Glutamatergic neuron (in vitro differentiated cells): ENCODE measurements at regions not wholly inside any gene's neighbourhood (a gene's known extent, or its start where the extent isn't known, plus 50 kb on each side); places are given as distances from the start of the nearest gene placed in this dataset.

Experiments
- DNase-seq: peaks from one replicate; pipeline ENCODE4 v3.0.0; 2022
- H3K27ac Mint-ChIP-seq: one replicate; pipeline ENCODE4 v1.8.0; 2020; ENCODE audit warnings: mild to moderate bottlenecking, mixed read lengths, inconsistent platforms; ENCODE audit not compliant: unreplicated experiment
- H3K27me3 Mint-ChIP-seq: one replicate; pipeline ENCODE4 v1.8.0; 2020; ENCODE audit warnings: mild to moderate bottlenecking, moderate library complexity, mixed read lengths, inconsistent platforms; ENCODE audit not compliant: unreplicated experiment
- H3K36me3 Mint-ChIP-seq: one replicate; pipeline ENCODE4 v1.8.0; 2020; ENCODE audit warnings: mild to moderate bottlenecking, mixed read lengths, inconsistent platforms; ENCODE audit not compliant: unreplicated experiment
- H3K4me1 Mint-ChIP-seq: one replicate; pipeline ENCODE4 v1.8.0; 2020; ENCODE audit warnings: mild to moderate bottlenecking, low read depth, mixed read lengths, inconsistent platforms; ENCODE audit not compliant: unreplicated experiment
- H3K4me3 Mint-ChIP-seq: one replicate; pipeline ENCODE4 v1.8.0; 2020; ENCODE audit warnings: mild to moderate bottlenecking, mixed read lengths, inconsistent platforms; ENCODE audit not compliant: unreplicated experiment
- H3K9me3 Mint-ChIP-seq: one replicate; pipeline ENCODE4 v1.8.0; 2020; ENCODE audit warnings: mild to moderate bottlenecking, moderate library complexity, mixed read lengths, inconsistent platforms; ENCODE audit not compliant: unreplicated experiment
- TF ChIP-seq, protein P1 (sequence below): fragments of 200-600 bp; sonication (generic); IDR thresholded peaks from one replicate; pipeline ENCODE4 v1.5.0; 2021; ENCODE audit not compliant: partially characterized antibody, unreplicated experiment

DNA sequence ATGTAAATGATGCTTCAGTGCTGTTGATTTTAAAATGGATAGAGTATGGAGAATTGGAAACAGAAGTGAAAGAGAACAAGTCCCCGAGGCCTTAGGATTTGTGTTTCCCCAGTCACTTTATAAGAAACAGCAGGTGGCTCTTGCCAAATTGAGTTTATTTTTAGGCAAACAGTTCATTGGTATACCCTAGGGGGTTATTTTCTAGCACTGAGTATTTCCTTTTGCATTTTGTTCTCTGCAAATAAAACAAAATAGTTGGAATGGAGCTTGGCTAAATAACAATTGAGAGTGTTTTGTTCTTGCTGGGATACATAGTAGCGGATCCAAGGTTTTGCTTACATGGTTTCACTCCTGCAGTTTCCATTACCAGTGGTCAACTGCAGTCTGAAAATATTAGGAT, 591.1 kb upstream of the C16orf82 start:
- no peak for DNase-seq
- TF ChIP-seq, protein P1, sequence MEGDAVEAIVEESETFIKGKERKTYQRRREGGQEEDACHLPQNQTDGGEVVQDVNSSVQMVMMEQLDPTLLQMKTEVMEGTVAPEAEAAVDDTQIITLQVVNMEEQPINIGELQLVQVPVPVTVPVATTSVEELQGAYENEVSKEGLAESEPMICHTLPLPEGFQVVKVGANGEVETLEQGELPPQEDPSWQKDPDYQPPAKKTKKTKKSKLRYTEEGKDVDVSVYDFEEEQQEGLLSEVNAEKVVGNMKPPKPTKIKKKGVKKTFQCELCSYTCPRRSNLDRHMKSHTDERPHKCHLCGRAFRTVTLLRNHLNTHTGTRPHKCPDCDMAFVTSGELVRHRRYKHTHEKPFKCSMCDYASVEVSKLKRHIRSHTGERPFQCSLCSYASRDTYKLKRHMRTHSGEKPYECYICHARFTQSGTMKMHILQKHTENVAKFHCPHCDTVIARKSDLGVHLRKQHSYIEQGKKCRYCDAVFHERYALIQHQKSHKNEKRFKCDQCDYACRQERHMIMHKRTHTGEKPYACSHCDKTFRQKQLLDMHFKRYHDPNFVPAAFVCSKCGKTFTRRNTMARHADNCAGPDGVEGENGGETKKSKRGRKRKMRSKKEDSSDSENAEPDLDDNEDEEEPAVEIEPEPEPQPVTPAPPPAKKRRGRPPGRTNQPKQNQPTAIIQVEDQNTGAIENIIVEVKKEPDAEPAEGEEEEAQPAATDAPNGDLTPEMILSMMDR: no peak

DNA sequence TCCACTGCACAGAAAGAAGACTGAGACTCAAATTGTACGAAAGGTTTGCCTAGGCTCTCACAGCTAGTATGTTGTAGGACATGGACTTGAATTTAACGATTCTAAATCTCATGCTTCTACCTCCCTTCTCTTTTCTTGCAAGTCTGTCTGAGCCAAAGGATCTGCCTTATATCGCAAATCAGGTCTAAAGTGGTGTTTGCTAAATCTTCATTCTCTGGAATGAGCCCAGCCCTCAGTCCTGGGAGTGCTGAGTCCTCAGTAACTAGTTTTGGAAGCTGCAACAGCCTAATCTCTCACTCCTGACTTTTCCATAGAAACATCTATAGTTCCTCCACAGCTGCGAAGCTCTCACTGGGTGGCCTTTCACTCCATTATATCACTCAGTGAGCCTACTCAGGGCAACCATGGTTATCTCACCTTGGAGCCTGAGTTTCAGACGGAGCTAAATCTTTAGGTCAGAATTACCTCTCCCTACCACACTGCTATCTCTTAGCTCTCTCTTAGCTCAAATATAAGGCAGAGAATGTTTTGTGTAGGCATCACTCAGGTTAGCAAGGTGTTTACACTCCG, 575.5 kb upstream of the C16orf82 start:
- Mint-ChIP-seq H3K4me1 (no peaks in the 10 kb centered on the region), H3K27me3 (peaks cover 4% of the 10 kb centered on the region), H3K4me3 (no peak overlapping the region), H3K9me3 (peaks cover 2% of the 10 kb centered on the region), H3K27ac (no peak overlapping the region), H3K36me3 (no peaks in the 10 kb centered on the region)
- DNase-seq: no peak
- TF ChIP-seq, protein P1: no peak

More for the DNA sequence above, 591.1 kb upstream of the C16orf82 start:
- no peaks in the 10 kb centered on the region for H3K27me3 Mint-ChIP-seq
- peaks cover 2% of the 10 kb centered on the region for H3K4me1 Mint-ChIP-seq
- no peak overlapping the region for H3K27ac Mint-ChIP-seq
- no peaks in the 10 kb centered on the region for H3K36me3 Mint-ChIP-seq
- peaks cover 5% of the 10 kb centered on the region for H3K9me3 Mint-ChIP-seq
- no peak overlapping the region for H3K4me3 Mint-ChIP-seq

DNA sequence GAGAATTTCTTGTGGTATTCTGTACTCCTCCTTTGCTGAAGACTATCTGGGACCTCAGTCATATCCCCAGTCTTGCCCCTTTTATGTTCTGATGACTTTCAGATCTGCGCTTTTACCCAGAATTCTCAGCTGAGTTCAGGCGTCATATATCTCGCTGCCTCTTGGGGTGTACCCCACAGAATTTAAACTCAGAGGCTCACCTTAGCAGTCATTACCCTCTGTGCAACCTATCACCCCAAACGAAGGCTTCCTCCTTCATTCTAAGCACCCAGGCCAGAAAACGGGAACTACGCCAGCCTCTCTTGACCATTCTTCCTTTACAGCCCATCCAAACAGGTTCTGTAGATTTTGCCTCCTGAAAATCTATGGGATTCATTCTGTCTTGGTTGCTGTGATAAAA, 574.8 kb upstream of the C16orf82 start:
- DNase-seq: no peak
- TF ChIP-seq, protein P1: no peak
- H3K36me3 Mint-ChIP-seq: no peaks in the 10 kb centered on the region
- peaks cover 4% of the 10 kb centered on the region for H3K27me3 Mint-ChIP-seq
- H3K9me3 Mint-ChIP-seq: peaks cover 2% of the 10 kb centered on the region
- no peak overlapping the region for H3K4me3 Mint-ChIP-seq
- H3K4me1 Mint-ChIP-seq: no peaks in the 10 kb centered on the region
- H3K27ac Mint-ChIP-seq: no peak overlapping the region

DNA sequence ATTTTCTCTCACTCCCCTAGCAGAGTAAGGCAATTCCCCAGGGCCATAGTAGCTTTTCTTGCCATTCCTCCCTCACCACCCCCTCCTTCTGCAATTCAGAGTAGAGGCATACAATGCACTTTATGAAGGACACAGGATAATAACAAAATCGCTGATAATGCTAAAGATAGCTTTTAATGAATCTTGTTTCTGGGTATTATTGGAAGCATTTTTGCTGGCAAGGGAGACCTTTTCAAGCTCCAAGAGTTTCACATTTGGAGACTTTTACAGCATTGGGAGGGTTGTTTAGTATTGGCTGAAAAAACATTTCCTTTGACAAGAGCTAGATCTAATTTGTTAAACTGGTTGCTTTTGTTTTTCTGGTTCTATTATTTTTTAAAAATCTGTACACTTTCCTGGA, 573.0 kb upstream of the C16orf82 start:
- Mint-ChIP-seq H3K9me3 (peaks cover 2% of the 10 kb centered on the region), H3K4me1 (no peaks in the 10 kb centered on the region), H3K27ac (no peak overlapping the region), H3K4me3 (no peak overlapping the region), H3K27me3 (peaks cover 4% of the 10 kb centered on the region), H3K36me3 (no peaks in the 10 kb centered on the region)
- TF ChIP-seq, protein P1: no peak
- no peak for DNase-seq

DNA sequence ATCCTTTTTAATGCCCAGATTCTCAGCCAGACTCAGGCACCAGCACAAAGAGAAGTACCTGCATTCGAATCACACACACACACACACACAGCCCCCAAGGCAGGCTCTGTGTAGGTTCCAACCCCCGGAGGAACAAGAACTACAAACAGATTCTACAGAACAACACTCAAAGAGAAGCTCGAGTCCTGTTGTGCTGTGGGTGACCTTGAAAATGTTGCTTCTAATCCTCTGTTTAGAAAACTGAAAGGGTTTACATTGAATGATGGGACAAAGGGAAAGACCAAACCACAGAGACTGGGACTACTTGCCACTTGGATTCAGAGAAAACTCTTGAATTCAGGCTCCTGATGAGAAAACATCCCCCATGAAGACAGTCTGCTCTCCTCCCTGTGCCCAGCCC, 568.8 kb upstream of the C16orf82 start:
- no peaks in the 10 kb centered on the region for H3K36me3 Mint-ChIP-seq

More for the DNA sequence above, 568.8 kb upstream of the C16orf82 start:
- TF ChIP-seq, protein P1: no peak
- peaks cover 5% of the 10 kb centered on the region for H3K9me3 Mint-ChIP-seq
- H3K4me3 Mint-ChIP-seq: no peak overlapping the region
- H3K27ac Mint-ChIP-seq: no peak overlapping the region
- no peaks in the 10 kb centered on the region for H3K4me1 Mint-ChIP-seq
- peaks cover 3% of the 10 kb centered on the region for H3K27me3 Mint-ChIP-seq
- DNase-seq: no peak
